ENCODE measurements at regions not wholly inside any gene's neighbourhood (a gene's known extent, or its start where the extent isn't known, plus 50 kb on each side); places are given as distances from the start of the nearest gene placed in this dataset.
A peak's percentile ranks its signal among the peaks of the same experiment; 100 is the strongest.

GRCh38 chr9:129473523-129474244 lies 147.2 kb downstream of the C9orf50 start:
- DNase-seq (ENCODE audit: low spot score), result peak; percentile 71

GRCh38 chr9:129472651-129473102 lies 148.2 kb downstream of the C9orf50 start:
- DNase-seq (ENCODE audit: low spot score), result no peak

- DNase-seq (ENCODE audit: low spot score), result no peak
These were observed 149.5 kb downstream of the C9orf50 start for GRCh38 chr9:129471201-129472019.

- no peak for DNase-seq (ENCODE audit: low spot score)
These were observed 150.9 kb downstream of the C9orf50 start for GRCh38 chr9:129469988-129470316.

- no peak for DNase-seq (ENCODE audit: low spot score)
These were observed 151.5 kb downstream of the C9orf50 start for GRCh38 chr9:129469188-129469987.

- DNase-seq (ENCODE audit: low spot score), result no peak
These were observed 152.9 kb downstream of the C9orf50 start for GRCh38 chr9:129467739-129468666.

GRCh38 chr9:129467004-129467588 lies 153.8 kb downstream of the C9orf50 start:
- DNase-seq (ENCODE audit: low spot score), result no peak

- DNase-seq (ENCODE audit: low spot score), result no peak
These were observed 154.9 kb downstream of the C9orf50 start for GRCh38 chr9:129465834-129466535.

GRCh38 chr9:129464972-129465833 lies 155.7 kb downstream of the C9orf50 start:
- peak; percentile 71 for DNase-seq (ENCODE audit: low spot score)

GRCh38 chr9:129463994-129464393 lies 156.9 kb downstream of the C9orf50 start:
- no peak for DNase-seq (ENCODE audit: low spot score)

GRCh38 chr9:129463477-129463876 lies 157.4 kb downstream of the C9orf50 start:
- DNase-seq (ENCODE audit: low spot score), result no peak

GRCh38 chr9:129462360-129462759 lies 158.5 kb downstream of the C9orf50 start:
- no peak for DNase-seq (ENCODE audit: low spot score)

GRCh38 chr9:129460323-129461261 lies 160.3 kb downstream of the C9orf50 start:
- peak; percentile 98 for DNase-seq (ENCODE audit: low spot score)

- DNase-seq (ENCODE audit: low spot score), result no peak
These were observed 161.2 kb downstream of the C9orf50 start for GRCh38 chr9:129459547-129460322.

GRCh38 chr9:129458663-129459546 lies 162.0 kb downstream of the C9orf50 start:
- peak; percentile 75 for DNase-seq (ENCODE audit: low spot score)

GRCh38 chr9:129458155-129458661 lies 162.7 kb downstream of the C9orf50 start:
- no peak for DNase-seq (ENCODE audit: low spot score)
